HG02885 (cell line): ENCODE measurements at regions not wholly inside any gene's neighbourhood (a gene's known extent, or its start where the extent isn't known, plus 50 kb on each side); places are given as distances from the start of the nearest gene placed in this dataset.

Source experiments
- ATAC-seq: cut with Tn5 transposase; IDR thresholded peaks from one replicate; pipeline ENCODE4 v1.9.1; 2021; ENCODE audit warnings: mild to moderate bottlenecking; ENCODE audit not compliant: unreplicated experiment, poor library complexity

DNA sequence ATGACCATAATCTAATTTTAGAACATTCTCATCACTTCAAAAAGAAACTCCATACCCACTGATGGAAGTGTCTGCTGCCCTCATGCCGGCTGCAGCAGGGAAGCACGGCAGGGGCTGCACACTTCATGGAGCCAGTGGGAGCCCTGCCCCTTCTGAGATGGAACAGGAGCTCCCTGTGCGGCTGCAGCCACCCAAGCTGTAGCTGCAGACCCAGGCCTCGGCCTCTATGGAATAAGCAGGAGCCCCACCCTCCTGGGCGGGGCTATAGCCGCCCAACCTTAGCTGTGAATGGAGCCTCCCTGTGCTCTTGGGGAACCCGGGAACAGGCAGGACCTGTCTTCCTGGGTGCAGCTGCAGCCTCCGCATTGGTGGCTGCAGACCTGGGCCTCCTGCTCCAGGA is 128.5 kb downstream of the NUDT12 start:
- no peak for ATAC-seq

DNA sequence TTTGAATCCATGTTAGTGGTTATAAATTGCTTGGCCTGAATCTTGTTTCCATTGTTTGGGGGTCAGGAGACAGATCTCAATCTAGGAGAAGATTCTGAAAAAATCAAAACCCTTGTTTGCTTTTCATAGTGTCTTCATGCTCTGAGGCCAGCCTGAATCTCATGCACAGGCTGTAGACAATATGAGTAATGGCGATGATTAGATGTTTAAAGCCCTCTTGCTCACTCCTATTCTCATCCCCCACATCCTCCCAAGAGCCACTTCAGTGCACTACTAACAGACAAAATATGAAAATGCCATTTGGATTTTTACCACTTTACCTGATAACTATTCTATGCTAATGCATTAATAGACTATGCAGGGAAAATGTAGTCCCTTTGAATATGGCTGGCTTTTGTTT is 129.4 kb downstream of the NUDT12 start:
- no peak for ATAC-seq

DNA sequence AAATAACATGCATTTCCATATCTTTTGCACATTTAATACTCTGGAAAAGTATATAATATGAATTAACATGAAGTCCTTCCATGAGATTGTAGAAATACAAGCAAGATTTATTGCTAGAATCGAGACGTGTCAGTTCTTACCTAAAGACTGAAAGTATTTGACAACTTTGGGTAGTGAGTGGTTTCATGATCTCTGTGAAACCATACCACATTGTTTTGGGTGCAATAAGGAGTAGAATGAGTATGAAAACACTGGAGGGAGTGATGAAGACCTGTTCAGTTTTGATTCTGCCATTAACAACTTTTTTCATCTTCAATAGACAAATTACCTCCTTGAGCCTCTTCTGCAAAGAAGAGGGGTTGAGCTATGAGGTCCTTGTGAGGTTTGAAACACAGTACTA is 133.7 kb downstream of the NUDT12 start:
- no peak for ATAC-seq

DNA sequence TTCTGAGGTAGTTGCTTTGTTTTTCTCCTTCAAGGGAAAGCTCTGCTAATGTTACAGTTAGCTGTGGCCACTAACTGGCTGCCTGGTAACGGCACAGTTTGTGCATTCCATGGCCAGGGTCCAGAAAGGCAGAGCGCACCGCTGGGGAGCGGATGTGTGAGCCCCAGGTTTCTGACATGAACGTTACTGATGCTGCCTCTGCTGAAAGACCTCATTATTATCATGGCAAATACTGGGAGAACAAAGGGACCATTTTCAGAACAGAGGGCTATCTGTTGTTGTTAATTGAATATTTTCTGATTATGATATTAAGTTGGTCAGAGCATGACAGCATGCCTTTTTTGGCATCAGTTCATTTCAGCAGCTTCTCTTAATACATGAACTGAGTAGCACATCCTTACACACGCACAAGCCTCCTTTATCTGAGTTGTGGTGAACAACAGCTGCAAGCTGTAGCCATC is 134.1 kb downstream of the NUDT12 start:
- ATAC-seq = no peak

DNA sequence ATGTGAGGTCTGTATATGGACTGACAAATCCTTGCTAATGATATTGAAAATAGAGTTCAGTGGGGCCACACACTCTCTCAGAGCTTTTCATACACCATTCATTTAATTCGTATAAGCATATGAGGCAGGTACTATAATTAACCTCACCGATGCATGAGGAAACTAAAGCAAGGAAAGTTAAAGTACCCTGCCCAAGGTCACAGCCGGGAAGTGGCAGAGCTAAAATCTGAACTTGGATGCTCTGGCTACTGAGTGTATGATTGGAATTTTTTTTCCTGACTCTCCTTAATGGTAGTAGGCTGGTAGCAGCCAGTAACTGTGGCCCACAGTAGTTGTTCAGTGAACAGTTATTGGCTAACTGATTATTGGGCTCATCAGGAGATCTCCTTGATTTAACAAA is 135.3 kb downstream of the NUDT12 start:
- no peak for ATAC-seq

DNA sequence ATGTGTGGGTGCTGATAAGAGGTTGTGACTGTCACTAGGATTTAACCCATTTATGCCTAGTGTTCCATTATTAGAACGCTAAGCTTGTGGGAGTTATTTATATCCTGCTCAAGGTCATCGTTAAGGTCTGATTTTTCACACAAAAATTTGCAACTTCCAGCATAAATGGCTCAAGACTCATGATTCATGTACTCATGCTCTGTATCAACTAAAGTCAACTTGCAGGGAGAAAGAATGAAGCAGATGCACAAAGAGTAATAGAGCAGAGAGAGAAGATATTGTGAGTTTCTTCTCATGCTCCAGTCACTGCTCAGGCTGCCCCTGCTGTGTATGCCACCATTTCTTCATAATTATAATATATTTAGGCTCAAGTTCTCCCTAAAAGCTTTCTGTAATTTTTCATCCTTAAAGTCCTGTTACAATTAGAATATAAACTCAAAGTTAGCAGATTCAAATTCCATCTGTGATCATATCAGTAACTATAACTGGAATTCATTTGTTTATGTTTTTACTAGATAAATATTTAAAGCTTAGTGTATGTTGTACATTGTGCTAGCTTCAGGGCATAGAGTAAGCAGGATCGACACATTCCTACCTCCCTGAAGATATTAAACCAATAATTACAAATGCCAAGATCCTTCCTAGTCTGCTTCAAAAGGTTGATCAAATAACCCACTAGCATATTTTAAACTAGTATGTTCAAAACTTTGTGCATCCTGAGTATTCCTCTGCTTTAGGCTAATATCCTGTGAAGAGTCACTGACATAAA is 136.7 kb downstream of the NUDT12 start:
- ATAC-seq = no peak

DNA sequence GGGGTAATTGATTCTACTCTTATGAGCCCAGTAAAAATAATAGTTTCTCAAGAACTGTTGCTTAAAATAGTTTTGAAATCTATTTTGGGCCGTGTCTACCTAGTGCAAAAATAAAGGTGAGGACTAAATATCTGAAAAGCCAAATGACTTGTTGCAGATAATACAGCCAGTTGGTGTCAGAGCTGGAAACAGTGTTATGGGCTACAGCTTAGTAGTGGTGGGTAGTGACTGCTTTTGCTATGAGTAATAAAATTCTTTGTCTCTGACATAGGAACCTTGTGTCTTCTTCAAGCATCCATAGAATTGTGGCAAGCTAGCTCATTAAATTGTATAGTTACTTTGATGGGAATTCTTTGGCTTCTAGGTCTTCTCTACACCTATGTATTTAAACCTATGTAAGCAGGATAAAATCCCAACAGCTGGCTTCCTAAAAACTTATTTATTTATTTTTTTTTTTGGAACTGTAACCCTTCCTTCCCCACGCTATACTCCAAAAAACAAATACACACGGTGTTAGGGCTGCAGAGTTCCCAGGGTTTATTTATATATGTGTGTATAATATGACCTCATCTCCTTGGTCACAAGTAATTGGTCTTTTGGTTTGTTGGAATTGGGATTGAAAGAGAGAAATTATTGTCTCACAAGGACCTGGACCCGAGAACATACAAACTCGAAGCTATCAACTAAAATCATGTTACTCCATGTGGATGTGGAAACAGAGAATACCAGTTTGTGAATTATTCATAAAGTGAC is 138.0 kb downstream of the NUDT12 start:
- peak; percentile 74 for ATAC-seq

DNA sequence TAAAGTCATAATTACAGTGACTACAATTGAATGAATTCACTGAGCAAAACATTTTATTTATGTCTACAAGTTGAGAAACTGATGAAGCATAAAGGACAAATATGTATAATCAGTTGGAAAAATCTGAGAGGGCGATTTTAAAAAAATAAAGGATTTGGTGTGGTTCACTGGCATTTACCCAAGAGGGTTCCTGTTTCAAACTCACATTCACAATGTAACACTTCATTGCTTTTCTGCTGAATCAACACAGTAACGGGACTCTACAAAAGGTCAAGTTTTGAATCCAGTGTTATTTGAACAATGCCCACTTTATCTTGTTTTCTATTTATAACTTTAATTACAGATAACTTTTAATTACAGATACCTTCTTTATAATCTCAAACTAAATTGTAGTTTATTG is 138.6 kb downstream of the NUDT12 start:
- no peak for ATAC-seq

DNA sequence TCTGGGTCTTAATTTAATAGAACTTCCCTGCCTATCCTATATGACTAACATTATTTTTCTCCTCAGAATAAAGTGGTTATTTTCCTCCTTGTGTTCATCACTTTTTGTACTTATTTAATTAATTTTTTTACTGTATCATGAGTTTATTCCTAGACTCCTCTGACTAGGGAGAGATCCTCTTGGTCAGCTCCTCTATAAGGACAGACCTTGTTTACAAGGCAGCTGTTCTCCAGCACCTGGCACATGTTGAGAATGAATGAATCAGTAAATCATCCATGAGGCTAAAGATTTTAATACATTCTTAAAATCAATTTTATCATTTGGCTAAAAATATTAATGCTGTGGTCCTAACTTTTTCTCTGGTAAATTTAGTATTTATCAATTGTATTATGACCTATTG is 139.8 kb downstream of the NUDT12 start:
- ATAC-seq = no peak

DNA sequence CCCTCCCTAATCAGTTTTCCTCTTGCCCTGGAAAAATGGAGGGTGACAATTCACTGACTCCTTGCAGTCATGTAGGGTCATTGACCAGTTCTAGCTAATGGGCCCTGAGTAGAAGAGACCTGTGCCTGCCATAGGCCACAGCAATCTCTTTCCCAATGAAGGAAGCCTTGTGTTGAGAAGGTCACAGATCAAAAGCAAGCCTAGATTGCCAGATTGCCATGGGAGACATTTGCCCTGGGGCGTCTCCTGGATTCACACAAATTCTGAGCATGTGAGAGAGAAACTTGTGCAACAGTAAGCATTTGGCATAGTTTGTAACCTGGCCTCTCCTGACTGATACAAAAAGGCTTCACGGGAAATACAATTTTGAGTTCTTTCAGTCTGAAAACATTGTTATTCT is 148.0 kb downstream of the NUDT12 start:
- no peak for ATAC-seq

DNA sequence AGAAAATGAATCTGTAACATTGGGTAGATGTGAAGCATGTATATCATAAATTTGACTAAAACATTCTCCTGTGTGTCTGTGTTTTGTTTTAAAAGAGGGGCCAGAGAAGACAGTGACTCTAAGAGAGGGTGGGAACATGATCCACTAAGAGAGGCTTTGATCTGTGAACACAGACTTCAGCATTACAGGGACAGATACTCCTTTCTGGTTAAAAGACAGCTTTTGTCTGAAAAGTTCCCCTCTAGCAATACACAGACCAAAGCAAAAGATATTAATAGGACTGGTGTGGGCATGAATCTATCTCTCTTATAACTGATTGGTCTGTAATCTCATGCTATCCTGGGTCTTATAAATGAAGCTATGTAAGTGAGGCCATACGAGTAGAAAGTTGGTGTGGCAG is 150.9 kb downstream of the NUDT12 start:
- ATAC-seq = no peak

DNA sequence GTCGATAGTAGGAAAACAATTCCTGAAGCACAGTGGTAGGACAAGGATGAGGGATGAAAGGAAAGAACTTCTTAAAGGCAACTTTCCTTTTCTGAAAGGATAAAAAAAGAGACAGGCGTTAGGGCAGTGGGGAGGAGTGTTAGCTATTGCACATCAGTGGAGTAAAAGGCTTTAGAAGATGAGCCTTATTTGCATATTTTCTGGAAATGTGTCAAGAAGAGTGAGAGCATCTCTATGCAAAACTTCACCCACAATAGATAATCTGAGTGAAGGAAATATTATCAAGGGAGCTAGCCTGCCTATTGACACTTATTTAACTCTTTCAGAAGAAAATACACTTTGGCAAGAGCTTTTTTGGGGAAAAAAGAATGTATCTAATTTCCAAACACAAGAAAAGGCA is 151.6 kb downstream of the MACIR start:
- peak; percentile 95 for ATAC-seq

DNA sequence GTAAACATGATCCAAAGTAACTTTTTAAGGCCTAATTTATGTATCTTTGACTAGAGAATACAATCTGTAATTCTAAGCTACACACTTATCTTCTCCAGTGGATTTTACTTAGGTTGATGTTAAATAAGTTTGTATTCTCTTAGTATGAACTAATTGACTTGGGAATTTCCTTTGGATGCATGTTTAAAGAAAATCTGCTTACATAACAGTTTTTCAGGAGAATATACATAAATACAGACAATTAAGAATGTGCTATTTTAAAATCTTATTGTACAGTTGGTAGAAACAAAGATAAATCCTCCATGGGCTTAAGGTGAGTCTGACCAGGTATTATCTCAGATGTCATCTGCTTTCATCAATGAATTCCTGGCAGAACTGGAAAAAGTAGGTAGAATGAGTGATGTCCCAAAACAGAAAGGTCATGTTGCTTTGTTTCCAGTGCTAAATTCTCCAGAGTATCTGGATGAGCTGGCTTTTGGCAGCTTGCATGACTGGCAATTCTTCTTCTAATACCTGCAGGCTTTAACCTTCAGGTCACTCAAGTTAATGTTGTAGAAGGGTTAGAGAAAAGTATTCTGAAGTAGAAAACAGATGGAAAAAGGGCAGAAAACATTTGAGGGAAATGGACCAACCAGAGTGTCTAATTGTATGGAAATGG is 150.6 kb downstream of the MACIR start:
- no peak for ATAC-seq

DNA sequence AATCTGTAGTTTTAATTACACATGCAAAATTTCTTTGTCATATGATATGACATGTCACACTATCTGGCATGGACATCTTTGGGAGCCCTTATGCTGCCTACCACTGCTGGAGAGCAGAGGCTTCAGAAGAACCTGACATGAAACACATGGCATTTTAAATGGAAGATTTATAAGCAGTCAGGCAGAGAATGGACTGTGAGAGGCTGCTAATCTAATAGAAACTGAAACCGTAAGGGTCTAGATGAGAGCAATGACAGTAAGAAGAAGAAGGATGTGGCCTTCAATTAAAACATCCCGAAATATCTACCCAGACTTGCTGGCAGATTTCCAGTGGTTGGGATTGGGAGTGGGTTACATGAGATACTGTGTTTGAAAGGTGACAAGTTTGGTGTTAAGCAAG is 149.8 kb downstream of the MACIR start:
- peak; percentile 64 for ATAC-seq

DNA sequence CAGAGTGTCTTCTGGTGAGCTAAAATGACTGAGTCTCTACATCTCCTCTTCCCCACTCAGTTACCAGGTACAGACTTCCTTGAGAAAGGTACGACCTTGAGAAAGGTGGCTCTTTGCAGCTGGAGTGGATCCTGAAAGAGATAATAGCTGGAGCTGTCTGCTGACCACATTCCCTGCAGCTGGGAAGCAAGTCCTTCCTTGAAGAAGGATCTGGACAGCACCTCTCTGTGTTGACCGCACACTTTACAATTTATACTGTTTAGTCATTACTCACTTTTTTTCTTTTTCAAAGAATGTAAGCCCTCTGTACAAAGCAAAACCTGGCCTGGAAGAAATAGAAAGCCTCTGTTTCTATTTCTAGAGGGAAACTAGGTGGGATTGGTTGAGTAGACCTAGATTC is 148.8 kb downstream of the MACIR start:
- no peak for ATAC-seq

DNA sequence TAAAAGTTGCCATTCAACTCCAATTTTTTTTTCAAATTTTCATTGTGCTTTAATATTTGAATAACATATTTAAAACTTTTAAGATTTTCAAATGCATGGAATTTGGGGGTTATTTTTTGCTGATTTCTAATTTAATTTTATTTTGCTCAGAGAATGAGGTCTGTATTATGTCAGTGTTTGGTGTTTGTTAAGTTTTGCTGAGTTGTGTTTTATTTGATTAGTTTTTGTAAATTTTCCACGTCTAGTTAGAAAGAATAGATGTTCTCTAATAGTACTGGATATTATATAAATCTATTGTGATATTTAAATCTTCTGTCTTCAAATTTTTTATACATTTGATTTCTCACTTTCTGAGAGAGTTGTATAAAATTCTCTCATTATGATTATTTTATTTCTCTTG is 145.9 kb downstream of the MACIR start:
- ATAC-seq = no peak

DNA sequence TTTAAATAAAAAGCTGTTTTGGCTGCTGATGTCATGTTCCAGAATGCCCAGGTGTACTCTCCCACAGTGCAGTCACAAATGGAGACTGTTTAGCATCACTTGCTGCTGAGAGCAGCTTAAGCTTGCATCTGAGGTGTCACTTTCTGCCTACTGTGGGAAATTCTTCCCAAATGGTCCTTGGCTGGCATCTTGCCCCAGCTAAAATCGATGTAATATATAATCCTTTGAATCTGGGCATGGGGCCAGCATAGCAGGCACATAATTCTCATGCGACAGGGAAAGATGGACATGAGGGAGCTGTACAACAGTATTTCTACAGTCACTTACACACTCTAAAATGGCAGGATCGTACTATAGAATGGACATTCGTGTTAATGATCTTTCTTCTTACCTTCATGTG is 144.3 kb downstream of the MACIR start:
- no peak for ATAC-seq

DNA sequence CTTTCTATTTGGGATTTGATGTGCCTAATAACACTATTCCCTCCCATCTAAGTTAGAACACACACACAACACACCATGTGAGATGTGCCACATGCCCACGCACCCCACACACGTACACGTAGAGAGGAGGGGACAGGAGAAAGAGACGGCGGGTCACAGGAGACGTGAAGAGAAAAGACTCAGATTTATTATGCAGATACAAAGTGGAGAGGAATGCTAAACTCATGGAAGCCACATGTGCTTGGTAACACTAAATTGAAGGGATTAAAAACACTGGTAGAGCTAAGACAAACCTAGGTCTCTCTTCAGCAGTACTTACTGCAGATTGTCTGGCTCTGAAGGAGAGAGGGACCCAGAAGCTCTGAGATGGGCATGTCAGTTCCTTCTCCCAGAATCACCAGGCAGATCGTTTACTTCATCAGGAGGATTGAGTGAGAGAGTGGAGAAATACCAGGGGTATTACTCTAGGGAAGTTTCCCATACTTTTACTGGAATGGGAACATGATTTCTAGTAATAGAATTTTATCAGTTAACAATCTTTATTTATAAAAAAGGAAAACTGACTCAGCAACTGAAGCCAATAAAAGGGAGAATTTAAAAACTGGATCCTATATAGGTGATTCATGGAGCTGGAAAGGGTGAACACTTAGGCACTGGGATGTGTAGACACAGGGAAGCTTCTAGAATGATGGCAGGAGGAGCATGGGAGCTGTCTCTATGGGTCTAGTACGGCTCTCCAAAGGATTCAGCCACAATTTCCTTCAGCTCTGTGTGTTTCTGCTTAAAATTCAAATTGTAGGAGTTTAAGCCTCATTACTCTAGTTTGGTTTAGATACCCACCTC is 139.4 kb downstream of the MACIR start:
- ATAC-seq = no peak

DNA sequence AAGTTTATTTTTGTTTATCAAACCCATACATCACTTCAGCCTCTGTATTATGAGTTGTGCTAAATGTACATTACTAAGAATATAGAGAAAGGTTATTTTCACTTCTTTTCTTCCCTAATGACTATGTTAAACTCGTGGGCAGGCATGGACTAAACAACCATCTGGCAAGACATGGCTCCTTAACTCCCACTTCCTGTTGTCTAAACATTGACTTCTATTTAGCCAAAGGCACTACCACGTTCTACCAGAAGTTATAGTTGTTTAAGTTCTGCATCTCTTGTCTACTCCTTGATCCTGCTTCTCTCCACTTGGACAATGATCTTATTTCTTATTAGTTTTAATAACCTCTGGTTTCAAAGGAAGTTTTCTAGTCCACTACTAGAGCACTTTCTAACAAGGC is 136.1 kb downstream of the MACIR start:
- ATAC-seq = no peak

DNA sequence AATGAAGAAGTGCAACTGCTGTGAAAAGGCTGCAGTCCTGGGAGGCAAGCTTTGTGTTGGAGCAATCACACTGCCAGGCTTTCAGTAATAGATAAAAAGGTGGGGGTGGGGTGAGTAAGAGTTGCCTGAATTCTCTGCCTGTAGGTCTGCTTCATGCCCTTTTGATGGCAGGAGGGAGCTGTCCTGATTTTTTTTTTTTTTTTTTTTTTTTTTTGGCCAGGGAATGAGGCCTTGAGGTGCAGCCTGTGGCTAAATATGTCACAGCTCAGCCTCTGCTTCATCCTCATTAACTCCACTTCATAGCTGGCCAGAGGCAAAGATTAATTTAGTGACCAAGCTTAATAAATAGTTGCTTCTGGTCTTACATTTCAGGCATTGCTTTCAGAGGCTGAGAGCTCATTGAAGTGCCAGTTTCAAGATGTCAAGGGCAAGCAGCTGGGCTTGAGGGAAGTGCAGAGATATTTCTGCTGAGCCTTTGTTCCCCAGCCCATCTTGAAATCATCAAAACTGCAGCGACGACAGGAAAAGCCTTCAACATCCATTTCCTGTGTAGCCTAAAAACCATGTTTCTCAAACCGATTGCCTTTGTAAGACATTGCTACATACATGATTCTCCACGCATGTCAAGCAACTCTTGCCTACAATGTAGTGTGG is 134.7 kb downstream of the MACIR start:
- ATAC-seq = no peak
